ENCODE measurements at regions not wholly inside any gene's neighbourhood (a gene's known extent, or its start where the extent isn't known, plus 50 kb on each side); places are given as distances from the start of the nearest gene placed in this dataset.

- in situ Hi-C loops (cut with MboI; ENCODE audit: low pct_unique_long_range_greater_than_20kb, low sequenced_read_pairs, unreplicated experiment) = no loop called here
- TF ChIP-seq CTCF (IDR thresholded peaks at IDR 0.05; ENCODE audit: extremely low read depth, insufficient read depth, missing control alignments) = no peak
- no peak for DNase-seq (ENCODE audit: low spot score)
Measured at GRCh38 chr5:124045412-124045811, 533.4 kb downstream of the CSNK1G3 start.

GRCh38 chr5:124044613-124045012 is 532.6 kb downstream of the CSNK1G3 start:
- DNase-seq (ENCODE audit: low spot score) = no peak
- in situ Hi-C loops (cut with MboI; ENCODE audit: low pct_unique_long_range_greater_than_20kb, low sequenced_read_pairs, unreplicated experiment) = no loop called here
- no peak for TF ChIP-seq CTCF (IDR thresholded peaks at IDR 0.05; ENCODE audit: extremely low read depth, insufficient read depth, missing control alignments)

GRCh38 chr5:124043456-124043855 is 531.5 kb downstream of the CSNK1G3 start:
- no peak for TF ChIP-seq CTCF (IDR thresholded peaks at IDR 0.05; ENCODE audit: extremely low read depth, insufficient read depth, missing control alignments)
- in situ Hi-C loops (cut with MboI; ENCODE audit: low pct_unique_long_range_greater_than_20kb, low sequenced_read_pairs, unreplicated experiment) = no loop called here
- DNase-seq (ENCODE audit: low spot score) = no peak

DNA sequence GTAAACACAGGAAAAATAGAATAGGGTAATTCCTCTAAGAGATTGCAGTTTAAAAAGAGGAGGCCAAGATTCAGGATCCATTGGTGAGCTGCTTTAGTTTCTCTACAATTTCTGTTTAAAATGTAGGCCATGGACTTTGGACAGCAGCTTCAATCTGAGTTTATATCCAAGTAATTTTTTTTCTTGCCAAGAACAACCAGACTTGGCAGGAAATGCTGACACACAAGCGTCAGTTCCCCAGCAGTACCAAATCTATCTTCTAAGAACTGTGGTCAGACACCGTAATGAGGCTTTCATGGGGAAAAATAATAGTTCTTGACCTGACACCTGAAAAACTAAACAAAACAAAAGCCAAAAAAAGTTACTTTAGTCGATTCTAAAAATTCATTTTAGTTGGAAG is 528.8 kb downstream of the CSNK1G3 start:
- TF ChIP-seq CTCF (IDR thresholded peaks at IDR 0.05; ENCODE audit: extremely low read depth, insufficient read depth, missing control alignments) = no peak
- no peak for DNase-seq (ENCODE audit: low spot score)
- in situ Hi-C loops (cut with MboI; ENCODE audit: low pct_unique_long_range_greater_than_20kb, low sequenced_read_pairs, unreplicated experiment) = no loop called here

DNA sequence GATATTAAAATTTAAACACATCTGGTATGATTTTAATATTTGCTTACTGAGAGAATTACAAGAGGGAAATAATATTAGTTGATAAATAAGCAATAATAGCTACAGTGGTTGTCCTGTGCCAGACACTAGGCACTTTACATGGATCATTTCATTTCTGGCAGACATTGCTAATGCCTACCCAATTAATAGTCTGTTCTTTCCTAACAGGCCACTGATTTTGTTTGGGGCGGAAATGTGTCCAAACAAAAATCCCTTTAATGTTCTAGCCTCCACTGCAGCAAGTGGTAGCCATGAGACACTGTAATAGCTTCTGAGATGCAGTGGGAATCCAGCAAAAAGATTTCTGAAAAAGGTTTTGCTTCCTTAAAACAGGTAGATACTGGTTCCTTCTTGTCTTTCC is 527.4 kb downstream of the CSNK1G3 start:
- in situ Hi-C loops (cut with MboI; ENCODE audit: low pct_unique_long_range_greater_than_20kb, low sequenced_read_pairs, unreplicated experiment) = no loop called here
- TF ChIP-seq CTCF (IDR thresholded peaks at IDR 0.05; ENCODE audit: extremely low read depth, insufficient read depth, missing control alignments) = no peak
- DNase-seq (ENCODE audit: low spot score) = no peak

DNA sequence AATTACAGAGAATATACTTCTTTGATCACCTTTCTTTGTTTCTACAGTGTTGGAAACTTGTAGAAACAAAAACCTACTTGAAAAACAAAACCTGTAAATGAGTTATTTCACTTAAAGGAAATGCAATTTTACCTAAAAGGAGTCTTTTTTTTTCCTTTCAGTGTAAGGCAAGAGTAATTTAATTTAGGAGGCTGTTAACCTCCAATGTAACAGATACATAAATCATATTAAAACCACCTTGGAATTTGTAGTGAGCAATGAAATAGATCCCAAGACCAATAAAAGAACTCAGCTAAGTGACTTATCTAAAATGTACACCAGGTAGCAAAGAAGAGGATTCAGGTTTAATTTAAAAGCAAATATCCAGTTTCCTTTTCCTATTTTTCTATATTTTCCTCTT is 524.8 kb downstream of the CSNK1G3 start:
- no peak for DNase-seq (ENCODE audit: low spot score)
- no peak for TF ChIP-seq CTCF (IDR thresholded peaks at IDR 0.05; ENCODE audit: extremely low read depth, insufficient read depth, missing control alignments)
- in situ Hi-C loops (cut with MboI; ENCODE audit: low pct_unique_long_range_greater_than_20kb, low sequenced_read_pairs, unreplicated experiment) = no loop called here

DNA sequence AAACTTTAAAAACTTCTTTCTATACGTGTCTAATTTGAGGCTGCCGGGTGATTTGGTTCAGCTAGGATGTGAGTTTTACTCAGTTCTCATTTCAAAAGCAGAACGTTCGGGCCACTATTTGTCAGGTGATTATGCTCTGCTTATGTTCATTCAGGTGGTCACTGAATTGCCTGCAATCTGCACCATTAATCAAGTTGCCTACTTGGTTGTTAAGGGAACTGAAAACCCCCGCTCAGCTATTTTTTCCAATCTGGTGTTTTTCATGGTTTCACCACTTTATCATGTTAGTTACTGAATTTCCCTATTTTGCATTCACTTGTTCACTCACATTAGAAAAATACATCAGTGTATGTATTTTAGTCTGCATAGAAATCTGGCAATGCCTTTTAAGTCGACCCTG is 523.0 kb downstream of the CSNK1G3 start:
- in situ Hi-C loops (cut with MboI; ENCODE audit: low pct_unique_long_range_greater_than_20kb, low sequenced_read_pairs, unreplicated experiment) = no loop called here
- TF ChIP-seq CTCF (IDR thresholded peaks at IDR 0.05; ENCODE audit: extremely low read depth, insufficient read depth, missing control alignments) = no peak
- peak; percentile 51 for DNase-seq (ENCODE audit: low spot score)
